SU-DHL-6 (cell line): ENCODE measurements at regions not wholly inside any gene's neighbourhood (a gene's known extent, or its start where the extent isn't known, plus 50 kb on each side); places are given as distances from the start of the nearest gene placed in this dataset.

Experiments used
- H2AFZ ChIP-seq: fragments of 200-600 bp; sonication (generic); 2 replicates; pipeline ENCODE4 v1.6.1; 2014; ENCODE audit warnings: low read depth, mild to moderate bottlenecking, moderate library complexity, mixed read lengths, antibody characterized with exemption, low read length; ENCODE audit not compliant: severe bottlenecking
- H3F3A ChIP-seq: fragments of 200-600 bp; shearing (Covaris generic); 2 replicates; pipeline ENCODE4 v1.6.0; 2016; ENCODE audit warnings: antibody characterized with exemption, mild to moderate bottlenecking; ENCODE audit not compliant: insufficient read depth
- H3K27ac ChIP-seq: fragments of 200-600 bp; sonication (generic); 2 replicates; pipeline ENCODE4 v1.5.1; 2016; ENCODE audit warnings: low read depth, mild to moderate bottlenecking, low read length, moderate library complexity, mixed read lengths
- H3K27me3 ChIP-seq: fragments of 200-600 bp; sonication (generic), shearing (Covaris generic); 2 replicates; pipeline ENCODE4 v1.6.0; 2014; ENCODE audit warnings: mild to moderate bottlenecking, low read length
- H3K36me3 ChIP-seq: fragments of 200-600 bp; sonication (generic); 2 replicates; pipeline ENCODE4 v1.6.1; 2014; ENCODE audit warnings: mild to moderate bottlenecking, low read length, mixed read lengths
- H3K4me2 ChIP-seq: fragments of 300-600, 200-600 bp; shearing (Covaris generic), sonication (generic); 2 replicates; pipeline ENCODE4 v1.6.0; 2014; ENCODE audit warnings: low read length, low read depth, mild to moderate bottlenecking; ENCODE audit not compliant: poor library complexity, severe bottlenecking
- H3K4me3 ChIP-seq: fragments of 200-600 bp; sonication (generic); 2 replicates; pipeline ENCODE4 v1.5.1; 2014; ENCODE audit warnings: antibody characterized with exemption, low read length, mild to moderate bottlenecking, mixed read lengths; ENCODE audit not compliant: insufficient read depth, poor library complexity, severe bottlenecking
- H3K79me2 ChIP-seq: fragments of 200-600 bp; sonication (generic); 2 replicates; pipeline ENCODE4 v1.6.1; 2014; ENCODE audit warnings: mild to moderate bottlenecking, low read length, moderate library complexity; ENCODE audit not compliant: insufficient read depth
- H3K9ac ChIP-seq: fragments of 200-600 bp; sonication (generic); 2 replicates; pipeline ENCODE4 v1.7.0; 2014; ENCODE audit warnings: mild to moderate bottlenecking, low read length
- H3K9me2 ChIP-seq: fragments of 200-600 bp; sonication (generic); replicated peaks from 2 replicates; pipeline ENCODE4 v1.6.1; 2014; ENCODE audit warnings: low read length; ENCODE audit not compliant: insufficient read depth
- H3K9me3 ChIP-seq: fragments of 200-600 bp; sonication (generic); 2 replicates; pipeline ENCODE4 v1.6.1; 2014; ENCODE audit warnings: low read length, mixed read lengths; ENCODE audit not compliant: insufficient read depth
- H4K20me1 ChIP-seq: fragments of 200-600 bp; sonication (generic); 2 replicates; pipeline ENCODE4 v1.6.1; 2014; ENCODE audit warnings: low read depth, mild to moderate bottlenecking, antibody characterized with exemption, low read length, moderate library complexity, mixed read lengths
- EZH2phosphoT487 ChIP-seq: fragments of 200-600 bp; sonication (generic), shearing (Covaris generic); conservative IDR thresholded peaks from 2 replicates; pipeline ENCODE4 v1.6.1; 2018; ENCODE audit warnings: mild to moderate bottlenecking, antibody characterized with exemption, low read length, moderate library complexity, mixed read lengths
- TF ChIP-seq, protein P1 (sequence below): fragments of 200-600 bp; sonication (generic); IDR thresholded peaks from one replicate; pipeline ENCODE4 v1.5.1; 2017; ENCODE audit warnings: antibody characterized with exemption, mild to moderate bottlenecking, low read length, moderate library complexity; ENCODE audit not compliant: insufficient read depth, poor library complexity, severe bottlenecking

DNA sequence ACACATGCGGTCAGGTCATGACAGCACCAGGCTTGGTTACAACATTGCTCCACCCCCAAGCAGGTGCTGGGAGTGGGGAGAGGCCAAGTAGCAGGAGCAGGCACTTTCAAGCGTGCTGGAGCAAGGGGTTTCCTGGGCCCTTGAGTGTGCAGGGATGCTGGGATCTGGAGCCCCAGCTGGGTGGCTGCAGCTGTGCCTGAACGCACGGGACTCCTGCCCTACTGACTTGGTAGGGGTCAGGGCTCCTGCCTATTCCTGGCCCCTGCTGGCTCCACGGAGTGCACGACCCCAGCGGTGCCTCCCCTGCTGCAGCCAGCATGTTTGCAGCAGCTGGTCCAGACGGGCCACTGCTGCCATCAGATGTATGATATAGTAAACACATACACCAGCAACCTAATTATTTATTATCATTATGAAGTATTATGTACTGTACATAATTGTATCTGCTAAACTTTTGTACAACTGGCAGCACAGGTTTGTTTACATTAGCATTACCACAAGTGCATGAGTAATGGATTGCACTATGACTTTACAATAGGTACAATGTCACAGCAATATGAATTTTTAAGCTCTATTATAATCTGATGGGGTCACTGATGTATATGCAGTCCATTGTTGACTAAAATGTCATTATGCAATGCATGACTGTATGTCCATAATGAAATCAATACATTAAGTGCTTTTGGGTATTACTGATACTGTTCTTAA lies 620.6 kb downstream of the RAPGEF2 start:
- H3F3A ChIP-seq = no peaks in the 10 kb centered on the region
- no peaks in the 10 kb centered on the region for H4K20me1 ChIP-seq
- no peak overlapping the region for H3K4me3 ChIP-seq
- no peaks in the 10 kb centered on the region for H3K9me2 ChIP-seq
- no peak overlapping the region for H2AFZ ChIP-seq
- no peak overlapping the region for H3K27ac ChIP-seq
- H3K27me3 ChIP-seq = no peaks in the 10 kb centered on the region
- H3K9ac ChIP-seq = no peak overlapping the region
- no peaks in the 10 kb centered on the region for H3K79me2 ChIP-seq
- TF ChIP-seq, protein P1, sequence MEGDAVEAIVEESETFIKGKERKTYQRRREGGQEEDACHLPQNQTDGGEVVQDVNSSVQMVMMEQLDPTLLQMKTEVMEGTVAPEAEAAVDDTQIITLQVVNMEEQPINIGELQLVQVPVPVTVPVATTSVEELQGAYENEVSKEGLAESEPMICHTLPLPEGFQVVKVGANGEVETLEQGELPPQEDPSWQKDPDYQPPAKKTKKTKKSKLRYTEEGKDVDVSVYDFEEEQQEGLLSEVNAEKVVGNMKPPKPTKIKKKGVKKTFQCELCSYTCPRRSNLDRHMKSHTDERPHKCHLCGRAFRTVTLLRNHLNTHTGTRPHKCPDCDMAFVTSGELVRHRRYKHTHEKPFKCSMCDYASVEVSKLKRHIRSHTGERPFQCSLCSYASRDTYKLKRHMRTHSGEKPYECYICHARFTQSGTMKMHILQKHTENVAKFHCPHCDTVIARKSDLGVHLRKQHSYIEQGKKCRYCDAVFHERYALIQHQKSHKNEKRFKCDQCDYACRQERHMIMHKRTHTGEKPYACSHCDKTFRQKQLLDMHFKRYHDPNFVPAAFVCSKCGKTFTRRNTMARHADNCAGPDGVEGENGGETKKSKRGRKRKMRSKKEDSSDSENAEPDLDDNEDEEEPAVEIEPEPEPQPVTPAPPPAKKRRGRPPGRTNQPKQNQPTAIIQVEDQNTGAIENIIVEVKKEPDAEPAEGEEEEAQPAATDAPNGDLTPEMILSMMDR = no peak
- TF ChIP-seq EZH2phosphoT487 = no peak
- H3K4me2 ChIP-seq = no peak overlapping the region
- no peaks in the 10 kb centered on the region for H3K9me3 ChIP-seq
- H3K36me3 ChIP-seq = no peaks in the 10 kb centered on the region

DNA sequence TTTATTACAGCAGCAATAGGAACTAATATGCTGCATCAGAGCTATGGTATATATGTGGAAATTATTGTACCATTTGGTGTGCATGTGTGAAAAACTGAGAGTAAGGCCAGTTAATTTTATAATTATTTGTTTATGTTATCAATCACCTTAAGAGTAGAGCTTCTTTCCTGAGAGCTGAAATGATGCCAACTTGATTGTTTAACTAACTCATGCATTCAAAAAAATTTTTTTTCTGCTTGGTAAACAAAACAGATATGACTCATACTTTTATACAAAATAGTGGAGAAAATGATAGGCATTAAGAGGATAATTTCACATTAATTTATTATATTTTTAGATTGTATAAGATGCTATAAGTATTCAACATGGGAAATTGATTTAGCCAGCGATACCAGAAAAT lies 622.7 kb downstream of the RAPGEF2 start:
- no peak for TF ChIP-seq EZH2phosphoT487
- TF ChIP-seq, protein P1 = no peak
- H2AFZ ChIP-seq = no peak overlapping the region
- H3K27ac ChIP-seq = no peak overlapping the region
- H3K9me3 ChIP-seq = no peaks in the 10 kb centered on the region
- H3K4me2 ChIP-seq = no peak overlapping the region
- H3K79me2 ChIP-seq = no peaks in the 10 kb centered on the region
- no peaks in the 10 kb centered on the region for H3K27me3 ChIP-seq
- H4K20me1 ChIP-seq = no peaks in the 10 kb centered on the region
- H3F3A ChIP-seq = no peaks in the 10 kb centered on the region
- H3K36me3 ChIP-seq = no peaks in the 10 kb centered on the region
- no peak overlapping the region for H3K9ac ChIP-seq
- H3K4me3 ChIP-seq = no peak overlapping the region
- H3K9me2 ChIP-seq = no peaks in the 10 kb centered on the region

DNA sequence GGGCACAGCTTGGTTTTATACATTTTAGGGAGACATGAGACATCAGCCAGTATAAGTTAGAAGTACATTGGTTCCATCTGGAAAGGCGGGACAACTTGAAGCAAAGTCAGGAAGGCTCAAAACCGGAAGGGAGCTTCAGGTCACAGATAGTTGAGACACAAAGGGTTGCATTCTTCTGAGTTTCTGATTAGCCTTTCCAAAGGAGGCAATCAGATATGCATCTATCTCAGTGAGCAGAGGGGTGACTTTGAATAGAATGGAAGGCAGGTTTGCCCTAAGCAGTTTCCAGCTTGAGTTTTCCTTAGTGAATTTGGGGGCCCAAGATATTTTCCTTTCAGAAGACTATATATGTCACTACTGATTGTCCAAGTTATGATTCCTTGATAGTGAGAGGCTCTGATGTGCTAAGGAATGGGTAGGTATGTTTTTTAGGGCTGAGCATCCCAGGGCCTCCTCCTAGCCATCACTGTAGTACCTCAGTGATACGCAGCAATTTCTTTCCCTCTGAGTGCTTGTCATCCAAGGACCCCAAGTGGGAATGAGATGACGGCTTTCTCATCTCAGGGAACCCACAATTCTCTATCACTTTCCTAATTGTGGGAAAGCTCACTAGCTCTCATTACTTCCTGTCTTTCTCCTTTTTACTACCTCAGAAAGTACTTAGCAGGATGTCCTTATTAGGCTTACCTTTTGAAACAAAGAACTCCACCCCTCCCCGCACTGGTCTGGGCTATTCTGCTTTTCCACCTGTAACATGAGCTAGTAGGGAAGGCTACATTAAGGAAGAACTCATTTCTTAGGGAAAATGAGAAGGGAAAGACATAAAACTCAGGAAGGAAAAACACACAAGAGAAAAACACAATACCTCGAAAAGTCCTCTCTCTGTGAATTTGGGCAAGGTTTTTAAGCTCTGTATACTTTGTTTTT lies 632.7 kb downstream of the RAPGEF2 start:
- Histone ChIP-seq H3K27ac (no peak overlapping the region), H3F3A (no peaks in the 10 kb centered on the region), H3K9me3 (no peaks in the 10 kb centered on the region), H3K4me3 (no peak overlapping the region), H4K20me1 (no peaks in the 10 kb centered on the region), H3K4me2 (no peak overlapping the region), H3K79me2 (no peaks in the 10 kb centered on the region), H2AFZ (no peak overlapping the region), H3K9ac (no peak overlapping the region), H3K27me3 (no peaks in the 10 kb centered on the region), H3K36me3 (no peaks in the 10 kb centered on the region), H3K9me2 (no peaks in the 10 kb centered on the region)
- TF ChIP-seq, protein P1 = no peak
- TF ChIP-seq EZH2phosphoT487 = no peak
